ENCODE measurements at regions not wholly inside any gene's neighbourhood (a gene's known extent, or its start where the extent isn't known, plus 50 kb on each side); places are given as distances from the start of the nearest gene placed in this dataset.

- intact Hi-C loops (cut with DNase I), result no loop called here
- H3K27ac ChIP-seq, result no peak overlapping the region
- H3K4me1 ChIP-seq, result peaks cover 14% of the 10 kb centered on the region
- H3K36me3 ChIP-seq, result no peaks in the 10 kb centered on the region
- no peak for ATAC-seq
- TF ChIP-seq, protein P1, sequence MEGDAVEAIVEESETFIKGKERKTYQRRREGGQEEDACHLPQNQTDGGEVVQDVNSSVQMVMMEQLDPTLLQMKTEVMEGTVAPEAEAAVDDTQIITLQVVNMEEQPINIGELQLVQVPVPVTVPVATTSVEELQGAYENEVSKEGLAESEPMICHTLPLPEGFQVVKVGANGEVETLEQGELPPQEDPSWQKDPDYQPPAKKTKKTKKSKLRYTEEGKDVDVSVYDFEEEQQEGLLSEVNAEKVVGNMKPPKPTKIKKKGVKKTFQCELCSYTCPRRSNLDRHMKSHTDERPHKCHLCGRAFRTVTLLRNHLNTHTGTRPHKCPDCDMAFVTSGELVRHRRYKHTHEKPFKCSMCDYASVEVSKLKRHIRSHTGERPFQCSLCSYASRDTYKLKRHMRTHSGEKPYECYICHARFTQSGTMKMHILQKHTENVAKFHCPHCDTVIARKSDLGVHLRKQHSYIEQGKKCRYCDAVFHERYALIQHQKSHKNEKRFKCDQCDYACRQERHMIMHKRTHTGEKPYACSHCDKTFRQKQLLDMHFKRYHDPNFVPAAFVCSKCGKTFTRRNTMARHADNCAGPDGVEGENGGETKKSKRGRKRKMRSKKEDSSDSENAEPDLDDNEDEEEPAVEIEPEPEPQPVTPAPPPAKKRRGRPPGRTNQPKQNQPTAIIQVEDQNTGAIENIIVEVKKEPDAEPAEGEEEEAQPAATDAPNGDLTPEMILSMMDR (IDR thresholded peaks at IDR 0.05), result no peak
- H3K4me3 ChIP-seq, result no peak overlapping the region
- H3K9me3 ChIP-seq, result no peaks in the 10 kb centered on the region
- no peak for DNase-seq
- no peaks in the 10 kb centered on the region for H3K27me3 ChIP-seq
Observed at GRCh38 chr1:229027158-229027557, 243.8 kb upstream of the RAB4A start.

DNA sequence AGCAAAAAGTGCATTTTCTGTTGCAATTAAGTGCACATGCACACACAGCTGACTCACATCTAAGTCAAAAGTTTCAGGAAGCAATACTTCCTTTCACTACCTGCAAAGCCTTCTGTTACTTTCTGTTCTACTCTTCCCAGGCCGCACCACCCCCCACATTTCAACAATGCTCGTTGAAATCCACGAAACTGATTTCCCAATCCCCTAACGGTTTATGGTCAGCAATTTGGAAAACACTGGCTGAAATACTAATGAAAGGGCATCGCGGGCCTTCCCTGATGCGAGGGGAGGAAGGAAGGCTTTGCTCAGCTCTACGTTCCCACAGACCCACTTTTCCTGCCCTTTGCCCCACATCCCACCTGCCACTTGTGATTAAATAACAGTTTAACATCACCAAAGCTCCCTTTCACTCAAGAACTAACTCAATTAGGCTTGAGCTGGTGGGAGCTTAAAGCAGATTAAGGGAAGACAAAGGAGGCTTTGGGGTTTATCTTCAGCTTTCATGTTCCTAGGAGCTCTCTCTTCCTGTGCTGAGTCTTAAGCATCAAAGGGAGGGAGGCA, 243.2 kb upstream of the RAB4A start:
- Histone ChIP-seq H3K27ac (peak overlapping the region; percentile 63), H3K9me3 (no peaks in the 10 kb centered on the region), H3K27me3 (no peaks in the 10 kb centered on the region), H3K36me3 (no peaks in the 10 kb centered on the region), H3K4me1 (peaks cover 14% of the 10 kb centered on the region), H3K4me3 (no peak overlapping the region)
- intact Hi-C loops (cut with DNase I), result no loop called here
- TF ChIP-seq, protein P1 (IDR thresholded peaks at IDR 0.05), result no peak
- peak; percentile 79 for ATAC-seq
- DNase-seq, result no peak

- no peak for ATAC-seq
- H3K27ac ChIP-seq, result no peak overlapping the region
- TF ChIP-seq, protein P1 (IDR thresholded peaks at IDR 0.05), result no peak
- peaks cover 17% of the 10 kb centered on the region for H3K4me1 ChIP-seq
- no peaks in the 10 kb centered on the region for H3K9me3 ChIP-seq
- H3K36me3 ChIP-seq, result no peaks in the 10 kb centered on the region
- DNase-seq, result no peak
- H3K4me3 ChIP-seq, result no peak overlapping the region
- intact Hi-C loops (cut with DNase I), result no loop called here
- no peaks in the 10 kb centered on the region for H3K27me3 ChIP-seq
Observed at GRCh38 chr1:229028544-229028943, 242.4 kb upstream of the RAB4A start.

DNA sequence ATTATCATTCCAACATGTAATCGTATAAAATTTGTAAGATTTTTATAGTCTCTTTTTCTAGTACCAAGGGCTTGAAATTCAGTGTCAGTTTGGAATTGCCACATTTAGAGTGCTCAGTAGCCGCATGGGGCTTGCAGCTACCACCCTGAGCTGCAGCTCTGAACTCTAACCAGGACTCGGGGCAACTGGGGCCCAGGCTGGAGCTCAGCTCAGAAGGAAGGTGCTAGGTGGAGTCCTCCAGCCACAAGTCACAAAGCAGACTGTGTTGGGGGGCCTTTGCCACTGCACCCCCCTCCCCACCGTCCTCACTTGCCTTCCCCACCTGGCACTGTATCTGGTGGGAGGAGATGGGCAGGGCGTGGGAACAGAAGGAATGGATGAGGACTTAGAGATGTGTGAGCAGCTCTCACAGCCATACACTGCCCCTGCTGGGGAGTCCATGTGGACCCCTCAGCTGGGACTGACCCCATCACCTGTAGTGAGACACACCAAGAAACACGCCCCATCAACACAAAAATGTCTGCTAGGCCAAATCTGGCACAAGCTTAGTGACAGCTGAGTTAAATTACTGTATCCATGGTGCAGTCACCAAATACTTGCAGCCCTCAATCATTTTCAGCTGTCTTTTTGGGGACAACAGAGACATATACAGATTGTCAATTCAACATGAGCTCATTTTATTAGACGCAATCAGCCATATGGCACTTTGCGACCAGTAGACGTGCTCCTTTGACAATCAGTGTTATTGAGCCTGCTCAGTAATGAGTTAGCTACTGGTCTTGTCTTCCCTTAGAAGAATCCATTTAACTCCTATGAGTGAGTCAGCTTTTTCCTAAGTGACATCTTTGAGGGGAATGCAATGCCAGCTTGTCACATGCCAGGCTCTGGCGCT, 241.7 kb upstream of the RAB4A start:
- peaks cover 16% of the 10 kb centered on the region for H3K4me1 ChIP-seq
- H3K4me3 ChIP-seq, result no peak overlapping the region
- H3K36me3 ChIP-seq, result no peaks in the 10 kb centered on the region
- intact Hi-C loops (cut with DNase I), result no loop called here
- ATAC-seq (no peak), DNase-seq (no peak)
- H3K27me3 ChIP-seq, result no peaks in the 10 kb centered on the region
- TF ChIP-seq, protein P1 (IDR thresholded peaks at IDR 0.05), result no peak
- H3K9me3 ChIP-seq, result no peaks in the 10 kb centered on the region
- no peak overlapping the region for H3K27ac ChIP-seq

GRCh38 chr1:229029879-229030235, 241.1 kb upstream of the RAB4A start:
- TF ChIP-seq, protein P1 (IDR thresholded peaks at IDR 0.05), result no peak
- ATAC-seq, result no peak
- H3K4me1 ChIP-seq, result peaks cover 12% of the 10 kb centered on the region
- intact Hi-C loops (cut with DNase I), result no loop called here
- H3K36me3 ChIP-seq, result no peaks in the 10 kb centered on the region
- no peaks in the 10 kb centered on the region for H3K9me3 ChIP-seq
- no peak overlapping the region for H3K4me3 ChIP-seq
- no peak for DNase-seq
- H3K27me3 ChIP-seq, result no peaks in the 10 kb centered on the region
- no peak overlapping the region for H3K27ac ChIP-seq

Data from upper lobe of right lung (tissue), 1 donor.